Astrocyte of the spinal cord (primary cell): ENCODE measurements at regions not wholly inside any gene's neighbourhood (a gene's known extent, or its start where the extent isn't known, plus 50 kb on each side); places are given as distances from the start of the nearest gene placed in this dataset.

Experiments used
- DNase-seq: peaks from one replicate; pipeline ENCODE4 v3.0.0; 2011; ENCODE audit warnings: low read depth, low spot score
- H3K4me3 ChIP-seq: 2 replicates; pipeline ENCODE4 v1.5.1; 2011; ENCODE audit warnings: low read depth, mild to moderate bottlenecking, low read length, moderate library complexity
- in situ Hi-C: cut with HindIII; loops from 2 replicates; pipeline ENCODE4 v1.10.0; 2017; ENCODE audit warnings: low sequenced_read_pairs
- TF ChIP-seq, protein P1 (sequence below): IDR thresholded peaks from 2 replicates; pipeline ENCODE4 v1.5.1; 2012; ENCODE audit warnings: low read depth, mild to moderate bottlenecking, low read length, inconsistent platforms

DNA sequence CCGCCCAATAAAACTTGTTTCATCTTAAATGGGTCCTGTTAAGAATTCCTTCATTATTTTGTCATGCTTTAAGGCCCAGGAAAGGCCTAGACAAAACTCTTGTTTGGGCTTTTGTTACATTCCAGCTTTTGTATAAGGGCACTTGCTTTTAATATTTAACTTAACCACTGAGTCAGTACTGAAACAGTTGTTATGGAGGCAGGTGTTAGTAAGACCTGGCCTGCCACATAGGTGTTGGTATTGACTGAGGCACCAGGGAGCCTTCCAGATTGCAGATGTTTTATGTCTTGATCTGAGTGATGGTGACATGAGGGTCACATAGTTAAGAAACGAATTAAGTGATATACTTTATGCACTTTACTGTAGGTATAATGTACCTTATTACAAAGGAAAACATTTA is 274.9 kb upstream of the TGFBR2 start:
- DNase-seq, result no peak
- in situ Hi-C loops, result no loop called here
- H3K4me3 ChIP-seq, result no peak overlapping the region
- TF ChIP-seq, protein P1, sequence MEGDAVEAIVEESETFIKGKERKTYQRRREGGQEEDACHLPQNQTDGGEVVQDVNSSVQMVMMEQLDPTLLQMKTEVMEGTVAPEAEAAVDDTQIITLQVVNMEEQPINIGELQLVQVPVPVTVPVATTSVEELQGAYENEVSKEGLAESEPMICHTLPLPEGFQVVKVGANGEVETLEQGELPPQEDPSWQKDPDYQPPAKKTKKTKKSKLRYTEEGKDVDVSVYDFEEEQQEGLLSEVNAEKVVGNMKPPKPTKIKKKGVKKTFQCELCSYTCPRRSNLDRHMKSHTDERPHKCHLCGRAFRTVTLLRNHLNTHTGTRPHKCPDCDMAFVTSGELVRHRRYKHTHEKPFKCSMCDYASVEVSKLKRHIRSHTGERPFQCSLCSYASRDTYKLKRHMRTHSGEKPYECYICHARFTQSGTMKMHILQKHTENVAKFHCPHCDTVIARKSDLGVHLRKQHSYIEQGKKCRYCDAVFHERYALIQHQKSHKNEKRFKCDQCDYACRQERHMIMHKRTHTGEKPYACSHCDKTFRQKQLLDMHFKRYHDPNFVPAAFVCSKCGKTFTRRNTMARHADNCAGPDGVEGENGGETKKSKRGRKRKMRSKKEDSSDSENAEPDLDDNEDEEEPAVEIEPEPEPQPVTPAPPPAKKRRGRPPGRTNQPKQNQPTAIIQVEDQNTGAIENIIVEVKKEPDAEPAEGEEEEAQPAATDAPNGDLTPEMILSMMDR, result no peak

DNA sequence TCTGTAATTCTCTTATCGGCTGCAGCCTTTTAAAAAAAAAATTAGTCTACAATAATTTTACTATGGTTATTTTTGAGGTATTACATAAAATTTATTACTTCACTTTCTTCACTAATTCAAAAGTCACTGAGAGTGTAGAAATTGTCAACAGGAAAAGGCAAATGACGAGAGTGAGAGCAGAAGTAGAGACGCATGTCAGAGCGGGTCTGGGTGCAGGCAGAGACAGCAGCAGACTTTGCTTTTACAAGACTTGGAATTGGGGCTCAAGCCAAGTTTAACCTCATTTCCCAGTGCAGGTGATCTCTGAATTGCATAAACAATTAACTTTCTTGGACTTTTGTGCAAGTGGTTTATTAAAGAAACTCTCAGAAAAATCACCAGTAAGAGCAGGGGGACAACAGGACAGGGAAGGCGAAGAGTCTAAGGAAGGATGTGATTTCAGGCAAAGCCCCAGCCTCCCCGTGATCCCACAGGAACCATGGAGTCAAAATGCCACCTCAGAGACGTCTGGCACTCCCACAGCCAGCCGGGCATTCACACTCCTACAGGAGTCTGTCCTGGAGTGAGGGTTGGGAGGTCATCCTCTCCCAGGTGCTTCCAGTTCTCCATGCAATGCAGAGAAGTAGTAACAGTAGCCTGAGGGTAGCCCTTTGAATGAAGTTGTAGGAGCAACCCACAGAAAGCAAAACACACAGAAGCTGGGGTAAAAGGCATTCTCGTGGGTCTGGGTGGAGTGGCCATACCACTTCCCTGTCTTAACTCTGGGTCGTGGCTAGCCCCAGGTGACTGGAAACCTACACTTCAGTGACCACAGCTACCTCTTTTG is 274.0 kb upstream of the TGFBR2 start:
- no peak overlapping the region for H3K4me3 ChIP-seq
- in situ Hi-C loops, result no loop called here
- DNase-seq, result no peak
- TF ChIP-seq, protein P1, result no peak

DNA sequence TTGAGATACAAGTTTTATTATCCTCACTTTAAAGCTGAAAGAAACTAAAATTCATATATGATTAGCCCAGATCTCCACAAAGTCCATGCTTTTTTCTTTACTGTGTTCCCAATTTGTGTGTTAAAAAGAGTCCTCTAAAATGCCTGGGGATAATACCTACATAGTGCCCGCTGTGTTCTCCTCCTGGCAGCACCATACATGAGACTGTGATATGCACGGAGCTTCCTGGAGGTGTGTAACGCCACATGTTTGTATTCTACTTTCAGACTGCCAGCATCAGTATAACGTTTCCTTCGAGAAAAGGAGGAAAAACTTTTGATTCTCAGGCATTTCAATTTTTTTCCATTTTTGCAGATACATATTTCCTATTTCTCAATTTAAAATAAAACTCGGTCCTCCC is 273.3 kb upstream of the TGFBR2 start:
- no peak overlapping the region for H3K4me3 ChIP-seq
- TF ChIP-seq, protein P1, result no peak
- in situ Hi-C loops, result no loop called here
- no peak for DNase-seq

DNA sequence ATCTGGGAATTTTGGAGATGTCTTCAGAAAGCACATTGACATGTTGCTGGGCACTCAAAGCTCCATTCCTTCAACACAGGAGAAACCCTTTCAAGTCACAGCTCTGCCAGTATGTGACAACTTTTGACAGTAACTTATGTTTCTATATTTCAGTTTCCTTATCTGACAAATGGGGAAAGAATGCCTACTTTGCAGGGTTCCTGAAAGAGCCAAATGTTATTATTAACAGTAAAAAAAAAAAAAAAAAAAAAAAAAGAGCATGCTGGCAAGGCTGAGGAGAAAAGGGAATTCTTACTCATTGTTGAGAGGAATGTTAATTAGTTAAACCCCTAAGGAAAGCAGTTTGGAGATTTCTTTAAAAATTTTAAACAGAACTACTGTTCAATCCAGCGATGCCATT is 272.5 kb upstream of the TGFBR2 start:
- in situ Hi-C loops, result no loop called here
- no peak overlapping the region for H3K4me3 ChIP-seq

DNA sequence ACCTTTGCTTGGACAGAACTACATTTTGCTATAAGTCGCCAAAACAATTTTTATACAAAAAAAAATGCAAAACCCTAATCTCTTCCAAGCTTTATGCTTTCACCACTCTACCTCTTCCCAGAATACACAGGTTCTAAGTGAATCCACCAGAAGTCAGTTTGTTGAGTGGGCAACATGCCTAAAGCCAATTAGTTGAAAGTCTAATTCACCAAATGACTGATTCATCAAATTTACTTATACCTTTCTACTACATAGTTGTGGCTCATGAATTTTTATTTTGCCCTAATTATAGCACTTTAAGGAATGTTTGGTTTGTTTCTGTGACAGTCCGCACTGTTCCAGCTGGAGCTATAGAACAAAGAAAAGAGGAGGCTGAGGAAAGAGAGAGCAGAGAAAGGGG is 265.9 kb upstream of the TGFBR2 start:
- no peak overlapping the region for H3K4me3 ChIP-seq
- in situ Hi-C loops, result no loop called here
- TF ChIP-seq, protein P1, result no peak
- no peak for DNase-seq

More for the DNA sequence above, 272.5 kb upstream of the TGFBR2 start:
- DNase-seq, result no peak
- TF ChIP-seq, protein P1, result no peak

DNA sequence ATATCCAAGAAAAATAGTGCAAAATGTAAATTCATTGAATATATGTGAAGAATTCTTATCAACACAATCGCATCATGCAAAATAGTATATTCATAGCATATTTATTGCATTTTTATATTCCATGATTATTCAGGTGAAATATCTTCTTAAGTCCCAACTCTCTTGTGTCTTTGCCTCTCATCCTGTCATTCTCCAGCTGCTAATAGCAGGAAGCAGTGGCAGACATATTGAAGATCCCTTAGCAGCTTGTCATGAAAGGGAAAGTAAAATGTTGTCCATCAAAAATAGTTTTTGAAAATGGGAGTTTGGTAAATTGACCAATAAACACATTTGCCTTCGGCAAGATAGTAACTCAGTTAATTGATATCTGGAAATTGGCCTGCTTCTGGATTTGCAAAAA is 265.3 kb upstream of the TGFBR2 start:
- no peak for DNase-seq
- H3K4me3 ChIP-seq, result no peak overlapping the region
- in situ Hi-C loops, result no loop called here
- TF ChIP-seq, protein P1, result no peak

DNA sequence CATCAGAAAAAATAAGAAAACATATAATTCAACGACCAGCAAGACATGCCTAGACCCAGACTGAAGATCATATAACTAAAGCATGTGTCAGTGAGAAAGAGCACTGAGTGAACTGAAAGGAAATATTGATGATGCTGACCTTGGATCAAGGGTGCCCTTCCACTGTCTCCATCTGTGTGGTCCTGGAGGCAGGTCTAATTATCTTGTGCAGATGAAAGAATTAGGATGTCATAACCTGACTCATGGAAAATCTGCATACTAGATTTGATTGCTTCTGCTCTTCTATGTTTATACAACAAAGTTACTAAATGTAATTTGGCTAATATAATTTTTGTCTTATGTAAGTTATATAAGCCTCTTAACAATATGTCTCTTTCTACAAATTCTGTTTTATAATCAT is 264.6 kb upstream of the TGFBR2 start:
- no peak overlapping the region for H3K4me3 ChIP-seq
- DNase-seq, result no peak
- in situ Hi-C loops, result no loop called here
- TF ChIP-seq, protein P1, result no peak
